ENCODE measurements at regions not wholly inside any gene's neighbourhood (a gene's known extent, or its start where the extent isn't known, plus 50 kb on each side); places are given as distances from the start of the nearest gene placed in this dataset.
"Not testable (repeated sequence)": the region's sequence is repeated elsewhere in the genome, so short reads cannot be mapped to it uniquely, and the experiment has no call there.

GRCh38 chr12:83506841-83507240 lies 820.1 kb downstream of the TMTC2 start:
- no peak for DNase-seq (ENCODE audit: extremely low spot score)
- ChIA-PET CTCF (no interaction called here), POLR2A (no interaction called here)
- TF ChIP-seq FOXA1 (IDR thresholded peaks at IDR 0.05) (no peak), PKNOX1 (IDR thresholded peaks at IDR 0.05) (no peak), NFRKB (IDR thresholded peaks at IDR 0.05) (no peak), SP1 (IDR thresholded peaks at IDR 0.05) (no peak), BHLHE40 (IDR thresholded peaks at IDR 0.05; ENCODE audit: borderline replicate concordance) (no peak), CTBP1 (IDR thresholded peaks at IDR 0.05; ENCODE audit: borderline replicate concordance) (no peak), SUZ12 (IDR thresholded peaks at IDR 0.05) (no peak), TARDBP (IDR thresholded peaks at IDR 0.05) (no peak), ELF4 (IDR thresholded peaks at IDR 0.05) (no peak), FOXM1 (IDR thresholded peaks at IDR 0.05; ENCODE audit: borderline replicate concordance) (no peak), ZNF384 (IDR thresholded peaks at IDR 0.05) (no peak), L3MBTL2 (conservative IDR thresholded peaks at IDR 0.05) (no peak)

- TF ChIP-seq L3MBTL2 (conservative IDR thresholded peaks at IDR 0.05) (no peak), SUZ12 (IDR thresholded peaks at IDR 0.05) (no peak), LEF1 (IDR thresholded peaks at IDR 0.05; ENCODE audit: borderline replicate concordance) (no peak), ARNT (IDR thresholded peaks at IDR 0.05) (no peak)
- ChIA-PET CTCF (no interaction called here), POLR2A (no interaction called here)
- DNase-seq (ENCODE audit: extremely low spot score): no peak
Observed at GRCh38 chr12:83505586-83505985, 818.9 kb downstream of the TMTC2 start.

- DNase-seq (ENCODE audit: extremely low spot score); POLR2A ChIA-PET; CTCF ChIA-PET: not testable (repeated sequence)
Observed at GRCh38 chr12:83499894-83500293, 813.2 kb downstream of the TMTC2 start.

GRCh38 chr12:83477696-83478095 lies 791.0 kb downstream of the TMTC2 start:
- CTCF ChIA-PET: no interaction called here
- POLR2A ChIA-PET: no interaction called here
- no peak for DNase-seq (ENCODE audit: extremely low spot score)
- TF ChIP-seq FOXK2 (IDR thresholded peaks at IDR 0.05) (no peak), FOXM1 (IDR thresholded peaks at IDR 0.05; ENCODE audit: borderline replicate concordance) (no peak), ZNF384 (IDR thresholded peaks at IDR 0.05) (no peak), PKNOX1 (IDR thresholded peaks at IDR 0.05) (no peak), L3MBTL2 (conservative IDR thresholded peaks at IDR 0.05) (no peak), BHLHE40 (IDR thresholded peaks at IDR 0.05; ENCODE audit: borderline replicate concordance) (no peak), ARNT (IDR thresholded peaks at IDR 0.05) (no peak), CTBP1 (IDR thresholded peaks at IDR 0.05; ENCODE audit: borderline replicate concordance) (no peak), NFRKB (IDR thresholded peaks at IDR 0.05) (no peak), LEF1 (IDR thresholded peaks at IDR 0.05; ENCODE audit: borderline replicate concordance) (no peak), SP1 (IDR thresholded peaks at IDR 0.05) (no peak), ELF4 (IDR thresholded peaks at IDR 0.05) (no peak), TARDBP (IDR thresholded peaks at IDR 0.05) (no peak), FOXA1 (IDR thresholded peaks at IDR 0.05) (no peak), HDGF (IDR thresholded peaks at IDR 0.05; ENCODE audit: borderline replicate concordance) (no peak), SUZ12 (IDR thresholded peaks at IDR 0.05) (no peak)

GRCh38 chr12:83476695-83477690 lies 790.3 kb downstream of the TMTC2 start:
- no peak for TF ChIP-seq ZNF384 (IDR thresholded peaks at IDR 0.05)
- TF ChIP-seq SUZ12 (IDR thresholded peaks at IDR 0.05): no peak
- TF ChIP-seq ELF4 (IDR thresholded peaks at IDR 0.05): no peak
- no peak for TF ChIP-seq LEF1 (IDR thresholded peaks at IDR 0.05; ENCODE audit: borderline replicate concordance)
- no peak for TF ChIP-seq L3MBTL2 (conservative IDR thresholded peaks at IDR 0.05)
- TF ChIP-seq NFRKB (IDR thresholded peaks at IDR 0.05): no peak
- no peak for TF ChIP-seq PKNOX1 (IDR thresholded peaks at IDR 0.05)
- no peak for TF ChIP-seq FOXM1 (IDR thresholded peaks at IDR 0.05; ENCODE audit: borderline replicate concordance)
- TF ChIP-seq TARDBP (IDR thresholded peaks at IDR 0.05): no peak
- no peak for TF ChIP-seq FOXA1 (IDR thresholded peaks at IDR 0.05)
- TF ChIP-seq ARNT (IDR thresholded peaks at IDR 0.05): no peak
- no peak for TF ChIP-seq BHLHE40 (IDR thresholded peaks at IDR 0.05; ENCODE audit: borderline replicate concordance)
- no peak for TF ChIP-seq CTBP1 (IDR thresholded peaks at IDR 0.05; ENCODE audit: borderline replicate concordance)
- TF ChIP-seq HDGF (IDR thresholded peaks at IDR 0.05; ENCODE audit: borderline replicate concordance): no peak
- no peak for TF ChIP-seq SP1 (IDR thresholded peaks at IDR 0.05)
- TF ChIP-seq FOXK2 (IDR thresholded peaks at IDR 0.05): no peak
- POLR2A ChIA-PET: no interaction called here
- CTCF ChIA-PET: no interaction called here
- DNase-seq (ENCODE audit: extremely low spot score): no peak

GRCh38 chr12:83476006-83476405 lies 789.3 kb downstream of the TMTC2 start:
- no peak for DNase-seq (ENCODE audit: extremely low spot score)
- POLR2A ChIA-PET: no interaction called here
- CTCF ChIA-PET: no interaction called here
- TF ChIP-seq BHLHE40 (IDR thresholded peaks at IDR 0.05; ENCODE audit: borderline replicate concordance) (no peak), LEF1 (IDR thresholded peaks at IDR 0.05; ENCODE audit: borderline replicate concordance) (no peak), FOXK2 (IDR thresholded peaks at IDR 0.05) (no peak), TARDBP (IDR thresholded peaks at IDR 0.05) (no peak), NFRKB (IDR thresholded peaks at IDR 0.05) (no peak)
